ENCODE measurements at regions not wholly inside any gene's neighbourhood (a gene's known extent, or its start where the extent isn't known, plus 50 kb on each side); places are given as distances from the start of the nearest gene placed in this dataset.

GRCh38 chr2:128377071-128377910, 58.6 kb upstream of the HS6ST1 start:
- TF ChIP-seq CTCF (IDR thresholded peaks at IDR 0.05; ENCODE audit: control insufficient read depth, insufficient read depth, low read depth, low read length, missing control alignments) = no peak
- DNase-seq (ENCODE audit: low read depth) = no peak
- no peak overlapping the region for H3K4me3 ChIP-seq (ENCODE audit: control insufficient read depth, low read depth, low read length)

GRCh38 chr2:128378231-128379020, 59.8 kb upstream of the HS6ST1 start:
- DNase-seq (ENCODE audit: low read depth) = no peak
- no peak overlapping the region for H3K4me3 ChIP-seq (ENCODE audit: control insufficient read depth, low read depth, low read length)
- no peak for TF ChIP-seq CTCF (IDR thresholded peaks at IDR 0.05; ENCODE audit: control insufficient read depth, insufficient read depth, low read depth, low read length, missing control alignments)

GRCh38 chr2:128379021-128380015, 60.6 kb upstream of the HS6ST1 start:
- no peak for TF ChIP-seq CTCF (IDR thresholded peaks at IDR 0.05; ENCODE audit: control insufficient read depth, insufficient read depth, low read depth, low read length, missing control alignments)
- DNase-seq (ENCODE audit: low read depth) = peak; percentile 23
- H3K4me3 ChIP-seq (ENCODE audit: control insufficient read depth, low read depth, low read length) = no peak overlapping the region

- no peak for TF ChIP-seq CTCF (IDR thresholded peaks at IDR 0.05; ENCODE audit: control insufficient read depth, insufficient read depth, low read depth, low read length, missing control alignments)
- no peak for DNase-seq (ENCODE audit: low read depth)
- no peak overlapping the region for H3K4me3 ChIP-seq (ENCODE audit: control insufficient read depth, low read depth, low read length)
These were observed 61.6 kb upstream of the HS6ST1 start for GRCh38 chr2:128380061-128380889.

GRCh38 chr2:128380961-128381938, 62.6 kb upstream of the HS6ST1 start:
- no peak for DNase-seq (ENCODE audit: low read depth)
- TF ChIP-seq CTCF (IDR thresholded peaks at IDR 0.05; ENCODE audit: control insufficient read depth, insufficient read depth, low read depth, low read length, missing control alignments) = no peak
- no peak overlapping the region for H3K4me3 ChIP-seq (ENCODE audit: control insufficient read depth, low read depth, low read length)
